ENCODE measurements at regions not wholly inside any gene's neighbourhood (a gene's known extent, or its start where the extent isn't known, plus 50 kb on each side); places are given as distances from the start of the nearest gene placed in this dataset.

DNA sequence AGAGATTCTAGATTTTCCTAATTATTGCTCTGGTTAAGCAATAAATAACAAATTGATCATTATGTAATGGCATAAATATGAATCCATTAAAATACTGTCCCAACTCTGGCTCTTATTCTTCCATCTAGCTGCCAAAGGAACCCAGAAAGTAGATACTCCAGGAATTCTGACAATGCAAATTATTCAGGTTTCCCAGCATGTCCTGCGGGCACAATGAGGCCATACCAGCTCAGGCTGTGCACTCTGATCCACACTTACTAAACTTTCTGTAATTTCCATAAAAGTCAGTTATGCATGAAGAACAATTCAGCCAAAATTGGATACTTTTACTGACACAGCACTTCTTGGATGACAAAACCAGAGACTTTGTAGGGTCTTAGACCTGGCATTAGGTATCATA is 576.3 kb downstream of the KCNH5 start:
- TF ChIP-seq, protein P1, sequence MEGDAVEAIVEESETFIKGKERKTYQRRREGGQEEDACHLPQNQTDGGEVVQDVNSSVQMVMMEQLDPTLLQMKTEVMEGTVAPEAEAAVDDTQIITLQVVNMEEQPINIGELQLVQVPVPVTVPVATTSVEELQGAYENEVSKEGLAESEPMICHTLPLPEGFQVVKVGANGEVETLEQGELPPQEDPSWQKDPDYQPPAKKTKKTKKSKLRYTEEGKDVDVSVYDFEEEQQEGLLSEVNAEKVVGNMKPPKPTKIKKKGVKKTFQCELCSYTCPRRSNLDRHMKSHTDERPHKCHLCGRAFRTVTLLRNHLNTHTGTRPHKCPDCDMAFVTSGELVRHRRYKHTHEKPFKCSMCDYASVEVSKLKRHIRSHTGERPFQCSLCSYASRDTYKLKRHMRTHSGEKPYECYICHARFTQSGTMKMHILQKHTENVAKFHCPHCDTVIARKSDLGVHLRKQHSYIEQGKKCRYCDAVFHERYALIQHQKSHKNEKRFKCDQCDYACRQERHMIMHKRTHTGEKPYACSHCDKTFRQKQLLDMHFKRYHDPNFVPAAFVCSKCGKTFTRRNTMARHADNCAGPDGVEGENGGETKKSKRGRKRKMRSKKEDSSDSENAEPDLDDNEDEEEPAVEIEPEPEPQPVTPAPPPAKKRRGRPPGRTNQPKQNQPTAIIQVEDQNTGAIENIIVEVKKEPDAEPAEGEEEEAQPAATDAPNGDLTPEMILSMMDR (IDR thresholded peaks at IDR 0.05): no peak
- no peak for TF ChIP-seq POLR2A (IDR thresholded peaks at IDR 0.05)

Data from adrenal gland (tissue), 5 donors.